GM12878 (cell line): ENCODE measurements at regions not wholly inside any gene's neighbourhood (a gene's known extent, or its start where the extent isn't known, plus 50 kb on each side); places are given as distances from the start of the nearest gene placed in this dataset.

Source experiments
- LARP7 ChIP-seq: fragments of 450-650 bp; IDR thresholded peaks from 2 replicates; pipeline ENCODE4 v1.6.1; 2017; ENCODE audit warnings: mild to moderate bottlenecking
- NR2F1 ChIP-seq: fragments of 450-650 bp; conservative IDR thresholded peaks from 2 replicates; pipeline ENCODE4 v1.6.1; 2017; ENCODE audit warnings: mild to moderate bottlenecking
- POLR2A ChIP-seq: IDR thresholded peaks from 2 replicates; pipeline ENCODE4 v1.6.1; 2011; ENCODE audit warnings: low read depth, mild to moderate bottlenecking, low read length
- YY1 ChIP-seq: IDR thresholded peaks from 2 replicates; pipeline ENCODE4 v1.6.1; 2011; ENCODE audit warnings: low read depth, mild to moderate bottlenecking, low read length
- ZNF274 ChIP-seq: IDR thresholded peaks from one replicate; pipeline ENCODE4 v1.8.0; 2011; ENCODE audit not compliant: insufficient read length, insufficient read depth
- TF ChIP-seq, protein P1 (sequence below): fragments of 450-650 bp; IDR thresholded peaks from 2 replicates; pipeline ENCODE4 v1.6.1; 2016; ENCODE audit warnings: mild to moderate bottlenecking, moderate library complexity, borderline replicate concordance

DNA sequence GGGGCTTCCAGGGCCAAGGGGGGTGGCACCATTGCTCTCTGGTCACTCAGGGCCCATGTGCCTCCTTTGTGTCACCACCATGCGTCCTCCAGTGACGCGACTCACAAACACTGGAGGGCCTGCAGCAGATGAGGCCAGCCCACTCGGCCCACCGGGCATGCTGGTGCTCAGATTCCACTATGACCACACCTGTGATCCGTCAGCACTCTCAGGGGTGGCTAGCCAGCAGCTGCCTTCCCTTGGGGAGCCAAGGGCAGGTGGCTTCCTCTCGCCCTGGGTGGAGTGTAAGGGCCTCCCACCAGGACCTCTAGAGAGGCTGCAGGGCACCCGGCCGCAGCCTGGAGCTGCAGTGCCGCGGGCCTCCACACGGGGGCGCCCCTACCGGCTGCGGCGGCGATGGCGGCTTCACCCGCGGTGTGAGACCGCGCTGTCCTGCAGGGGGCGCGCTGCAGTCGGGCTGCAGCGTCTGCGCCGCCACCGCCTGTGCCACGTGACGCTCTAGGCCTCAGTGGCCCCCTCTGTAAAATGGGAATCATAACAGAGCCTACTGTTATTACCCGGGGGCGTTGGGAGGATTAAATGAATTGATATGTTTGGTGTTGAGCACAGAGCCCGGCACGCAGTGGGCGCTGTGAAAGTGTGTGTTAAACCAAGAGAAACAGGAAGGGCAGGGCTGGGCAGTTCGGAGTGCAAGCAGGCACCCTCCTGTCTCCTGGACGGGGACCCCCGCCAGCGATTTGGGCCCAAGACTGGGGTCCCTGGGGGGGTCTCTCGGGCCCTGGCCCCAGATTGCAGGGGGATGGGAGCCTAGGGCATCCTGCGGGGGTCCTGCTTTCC lies 192.4 kb upstream of the GSE1 start (continued):
- 0 out of 2 replicates have a peak, but pooled peaks have one; percentile 30 for TF ChIP-seq NR2F1
- TF ChIP-seq, protein P1, sequence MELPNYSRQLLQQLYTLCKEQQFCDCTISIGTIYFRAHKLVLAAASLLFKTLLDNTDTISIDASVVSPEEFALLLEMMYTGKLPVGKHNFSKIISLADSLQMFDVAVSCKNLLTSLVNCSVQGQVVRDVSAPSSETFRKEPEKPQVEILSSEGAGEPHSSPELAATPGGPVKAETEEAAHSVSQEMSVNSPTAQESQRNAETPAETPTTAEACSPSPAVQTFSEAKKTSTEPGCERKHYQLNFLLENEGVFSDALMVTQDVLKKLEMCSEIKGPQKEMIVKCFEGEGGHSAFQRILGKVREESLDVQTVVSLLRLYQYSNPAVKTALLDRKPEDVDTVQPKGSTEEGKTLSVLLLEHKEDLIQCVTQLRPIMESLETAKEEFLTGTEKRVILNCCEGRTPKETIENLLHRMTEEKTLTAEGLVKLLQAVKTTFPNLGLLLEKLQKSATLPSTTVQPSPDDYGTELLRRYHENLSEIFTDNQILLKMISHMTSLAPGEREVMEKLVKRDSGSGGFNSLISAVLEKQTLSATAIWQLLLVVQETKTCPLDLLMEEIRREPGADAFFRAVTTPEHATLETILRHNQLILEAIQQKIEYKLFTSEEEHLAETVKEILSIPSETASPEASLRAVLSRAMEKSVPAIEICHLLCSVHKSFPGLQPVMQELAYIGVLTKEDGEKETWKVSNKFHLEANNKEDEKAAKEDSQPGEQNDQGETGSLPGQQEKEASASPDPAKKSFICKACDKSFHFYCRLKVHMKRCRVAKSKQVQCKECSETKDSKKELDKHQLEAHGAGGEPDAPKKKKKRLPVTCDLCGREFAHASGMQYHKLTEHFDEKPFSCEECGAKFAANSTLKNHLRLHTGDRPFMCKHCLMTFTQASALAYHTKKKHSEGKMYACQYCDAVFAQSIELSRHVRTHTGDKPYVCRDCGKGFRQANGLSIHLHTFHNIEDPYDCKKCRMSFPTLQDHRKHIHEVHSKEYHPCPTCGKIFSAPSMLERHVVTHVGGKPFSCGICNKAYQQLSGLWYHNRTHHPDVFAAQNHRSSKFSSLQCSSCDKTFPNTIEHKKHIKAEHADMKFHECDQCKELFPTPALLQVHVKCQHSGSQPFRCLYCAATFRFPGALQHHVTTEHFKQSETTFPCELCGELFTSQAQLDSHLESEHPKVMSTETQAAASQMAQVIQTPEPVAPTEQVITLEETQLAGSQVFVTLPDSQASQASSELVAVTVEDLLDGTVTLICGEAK = no peak
- TF ChIP-seq YY1 = peak; percentile 95
- no peak for TF ChIP-seq POLR2A
- 0 out of 2 replicates have a peak, but pooled peaks have one; percentile 47 for TF ChIP-seq LARP7
- TF ChIP-seq ZNF274 = no peak
